CD4-positive, alpha-beta memory T cell (primary cell): ENCODE measurements at regions not wholly inside any gene's neighbourhood (a gene's known extent, or its start where the extent isn't known, plus 50 kb on each side); places are given as distances from the start of the nearest gene placed in this dataset.
"Not testable (repeated sequence)": the region's sequence is repeated elsewhere in the genome, so short reads cannot be mapped to it uniquely, and the experiment has no call there.

ENCODE experiments used
- CTCF ChIA-PET: fragments of 350-600 bp; sonication (Branson Sonifier 250); formaldehyde crosslinking; loops from one replicate; lab custom pipeline; 2021; ENCODE audit warnings: inconsistent platforms; ENCODE audit not compliant: partially characterized antibody; lab: Charles Lee
- POLR2A ChIA-PET: fragments of 350-600 bp; sonication (Branson Sonifier 250); formaldehyde crosslinking; loops from one replicate; lab custom pipeline; 2021; ENCODE audit not compliant: partially characterized antibody; lab: Charles Lee
- DNase-seq, 5 donors: peaks; one replicate each; pipeline versions ENCODE4 v3.0.0 to v3.0.0-alpha.2; 2020 to 2022; ENCODE audit warnings: mixed read lengths in 1 of 5
- H3K27ac ChIP-seq: one replicate; pipeline ENCODE4 v1.7.0; 2013; ENCODE audit warnings: low read depth, low read length
- H3K27me3 ChIP-seq: 2 replicates; pipeline ENCODE4 v1.7.0; 2013; ENCODE audit warnings: mild to moderate bottlenecking, low read length, moderate library complexity; ENCODE audit not compliant: insufficient read depth
- H3K36me3 ChIP-seq: 2 replicates; pipeline ENCODE4 v1.7.0; 2013; ENCODE audit warnings: mild to moderate bottlenecking, low read length, moderate library complexity; ENCODE audit not compliant: insufficient read depth
- H3K4me1 ChIP-seq: 2 replicates; pipeline ENCODE4 v1.7.0; 2013; ENCODE audit warnings: mild to moderate bottlenecking, low read length, moderate library complexity; ENCODE audit not compliant: insufficient read depth
- H3K4me3 ChIP-seq, 2 donors: one replicate each; pipeline ENCODE4 v1.7.0; 2013; ENCODE audit warnings: low read length in 2 of 2, mild to moderate bottlenecking in 1 of 2
- H3K9me3 ChIP-seq, 2 donors: one replicate each; pipeline ENCODE4 v1.7.0; 2013; ENCODE audit warnings: low read length in 2 of 2, control low read depth in 1 of 2; ENCODE audit not compliant: control insufficient read depth in 1 of 2
- H3K27ac Mint-ChIP-seq, 7 donors: one replicate each; pipeline ENCODE4 v1.8.0; 2020 to 2021; ENCODE audit warnings: mixed read lengths in 7 of 7, mild to moderate bottlenecking in 6 of 7, inconsistent platforms in 3 of 7, moderate library complexity in 3 of 7
- H3K27me3 Mint-ChIP-seq, 2 donors: one replicate each; pipeline ENCODE4 v1.8.0; 2020 to 2021; ENCODE audit warnings: mixed read lengths in 2 of 2
- H3K36me3 Mint-ChIP-seq, 2 donors: one replicate each; pipeline ENCODE4 v1.8.0; 2020 to 2021; ENCODE audit warnings: mixed read lengths in 2 of 2, inconsistent platforms in 1 of 2, mild to moderate bottlenecking in 1 of 2
- H3K4me1 Mint-ChIP-seq, 4 donors: one replicate each; pipeline ENCODE4 v1.8.0; 2020 to 2021; ENCODE audit warnings: mixed read lengths in 4 of 4, mild to moderate bottlenecking in 1 of 4
- H3K4me3 Mint-ChIP-seq, 8 donors: one replicate each; pipeline ENCODE4 v1.8.0; 2020 to 2021; ENCODE audit warnings: mixed read lengths in 8 of 8, mild to moderate bottlenecking in 7 of 8, moderate library complexity in 6 of 8, inconsistent platforms in 3 of 8
- H3K9me3 Mint-ChIP-seq, 8 donors: one replicate each; pipeline ENCODE4 v1.8.0; 2020 to 2021; ENCODE audit warnings: mixed read lengths in 8 of 8, mild to moderate bottlenecking in 5 of 8, inconsistent platforms in 3 of 8, moderate library complexity in 1 of 8
- intact Hi-C: fragments of 100-400 bp; cut with micrococcal nuclease; formaldehyde crosslinking; loops from one replicate; pipeline ENCODE4 v1.15.1; 2023

GRCh38 chr2:239644594-239644993, 243.8 kb upstream of the HDAC4 start:
- DNase-seq, H3K36me3 ChIP-seq, intact Hi-C loops, POLR2A ChIA-PET, H3K27me3 ChIP-seq, H3K9me3 Mint-ChIP-seq, H3K27ac ChIP-seq, H3K27me3 Mint-ChIP-seq, H3K9me3 ChIP-seq, CTCF ChIA-PET, H3K4me1 Mint-ChIP-seq, H3K36me3 Mint-ChIP-seq, H3K4me1 ChIP-seq, H3K4me3 Mint-ChIP-seq, H3K4me3 ChIP-seq, H3K27ac Mint-ChIP-seq: not testable (repeated sequence)

- Histone ChIP-seq H3K4me3 (no peak overlapping the region), H3K9me3 (no peaks in the 10 kb centered on the region), H3K36me3 (no peaks in the 10 kb centered on the region), H3K4me1 (no peaks in the 10 kb centered on the region), H3K27me3 (no peaks in the 10 kb centered on the region), H3K27ac (no peak overlapping the region)
- Mint-ChIP-seq H3K4me1 (peaks cover 3 to 7% (median 5%) of the 10 kb centered on the region in 4 donors), H3K27ac (no peak overlapping the region), H3K9me3 (peaks cover 0 to 5% (median under 1%) of the 10 kb centered on the region in 8 donors), H3K27me3 (no peaks in the 10 kb centered on the region), H3K36me3 (no peaks in the 10 kb centered on the region), H3K4me3 (no peak overlapping the region)
- peak in 3 of 5 donors; percentile 22 to 29 (median 23) for DNase-seq
- ChIA-PET CTCF (no interaction called here), POLR2A (no interaction called here)
- intact Hi-C loops = no loop called here
Measured at GRCh38 chr2:239644011-239644410, 243.2 kb upstream of the HDAC4 start.

GRCh38 chr2:239642406-239643004, 241.7 kb upstream of the HDAC4 start:
- Mint-ChIP-seq H3K36me3 (no peaks in the 10 kb centered on the region), H3K9me3 (no peaks in the 10 kb centered on the region), H3K4me3 (no peak overlapping the region), H3K4me1 (peaks cover 3 to 7% (median 5%) of the 10 kb centered on the region in 4 donors), H3K27me3 (no peaks in the 10 kb centered on the region), H3K27ac (no peak overlapping the region)
- ChIA-PET POLR2A (no interaction called here), CTCF (no interaction called here)
- no peaks in the 10 kb centered on the region for H3K27me3 ChIP-seq
- H3K4me3 ChIP-seq = no peak overlapping the region
- intact Hi-C loops = no loop called here
- no peaks in the 10 kb centered on the region for H3K4me1 ChIP-seq
- no peaks in the 10 kb centered on the region for H3K9me3 ChIP-seq
- H3K36me3 ChIP-seq = no peaks in the 10 kb centered on the region
- H3K27ac ChIP-seq = no peak overlapping the region
- DNase-seq = no peak

GRCh38 chr2:239641904-239642303, 241.1 kb upstream of the HDAC4 start:
- H3K9me3 Mint-ChIP-seq, H3K4me3 Mint-ChIP-seq, DNase-seq, H3K4me1 Mint-ChIP-seq, H3K27ac Mint-ChIP-seq, intact Hi-C loops, H3K36me3 ChIP-seq, H3K4me1 ChIP-seq, H3K4me3 ChIP-seq, H3K27me3 Mint-ChIP-seq, CTCF ChIA-PET, POLR2A ChIA-PET, H3K27me3 ChIP-seq, H3K27ac ChIP-seq, H3K36me3 Mint-ChIP-seq, H3K9me3 ChIP-seq: not testable (repeated sequence)

- Mint-ChIP-seq H3K4me3 (no peak overlapping the region), H3K4me1 (peaks cover 0 to 3% (median under 1%) of the 10 kb centered on the region in 4 donors), H3K27me3 (no peaks in the 10 kb centered on the region), H3K9me3 (peaks cover 0 to 5% (median 2%) of the 10 kb centered on the region in 8 donors), H3K36me3 (no peaks in the 10 kb centered on the region), H3K27ac (no peak overlapping the region)
- CTCF ChIA-PET = no interaction called here
- intact Hi-C loops = no loop called here
- POLR2A ChIA-PET = no interaction called here
- Histone ChIP-seq H3K4me1 (no peaks in the 10 kb centered on the region), H3K27me3 (no peaks in the 10 kb centered on the region), H3K27ac (no peak overlapping the region), H3K9me3 (peaks cover 0 to 3% of the 10 kb centered on the region in 2 donors), H3K4me3 (no peak overlapping the region), H3K36me3 (no peaks in the 10 kb centered on the region)
- DNase-seq = no peak
Measured at GRCh38 chr2:239640676-239641578, 240.1 kb upstream of the HDAC4 start.

- H3K9me3 Mint-ChIP-seq = peaks cover 0 to 6% (median 2%) of the 10 kb centered on the region in 8 donors
- Histone ChIP-seq H3K4me1 (no peaks in the 10 kb centered on the region), H3K9me3 (peaks cover 0 to 3% of the 10 kb centered on the region in 2 donors), H3K27ac (no peak overlapping the region), H3K27me3 (no peaks in the 10 kb centered on the region), H3K36me3 (no peaks in the 10 kb centered on the region), H3K4me3 (no peak overlapping the region)
- no peak overlapping the region for H3K27ac Mint-ChIP-seq
- POLR2A ChIA-PET = no interaction called here
- peaks cover 0 to 3% (median under 1%) of the 10 kb centered on the region in 4 donors for H3K4me1 Mint-ChIP-seq
- CTCF ChIA-PET = no interaction called here
- H3K4me3 Mint-ChIP-seq = no peak overlapping the region
- no peaks in the 10 kb centered on the region for H3K27me3 Mint-ChIP-seq
- no peak for DNase-seq
- intact Hi-C loops = no loop called here
- H3K36me3 Mint-ChIP-seq = no peaks in the 10 kb centered on the region
Measured at GRCh38 chr2:239640210-239640609, 239.4 kb upstream of the HDAC4 start.

GRCh38 chr2:239639421-239640185, 238.8 kb upstream of the HDAC4 start:
- ChIA-PET CTCF (no interaction called here), POLR2A (no interaction called here)
- no peaks in the 10 kb centered on the region for H3K36me3 Mint-ChIP-seq
- Histone ChIP-seq H3K4me3 (no peak overlapping the region), H3K36me3 (no peaks in the 10 kb centered on the region), H3K27me3 (no peaks in the 10 kb centered on the region), H3K27ac (no peak overlapping the region), H3K9me3 (peaks cover 0 to 3% of the 10 kb centered on the region in 2 donors), H3K4me1 (no peaks in the 10 kb centered on the region)
- intact Hi-C loops = no loop called here
- DNase-seq = no peak
- no peak overlapping the region for H3K4me3 Mint-ChIP-seq
- H3K4me1 Mint-ChIP-seq = peaks cover 0 to 1% (median 0%) of the 10 kb centered on the region in 4 donors
- H3K27me3 Mint-ChIP-seq = no peaks in the 10 kb centered on the region
- H3K27ac Mint-ChIP-seq = no peak overlapping the region
- H3K9me3 Mint-ChIP-seq = peaks cover 0 to 6% (median 2%) of the 10 kb centered on the region in 8 donors
